Endodermal cell (in vitro differentiated cells): ENCODE measurements at regions not wholly inside any gene's neighbourhood (a gene's known extent, or its start where the extent isn't known, plus 50 kb on each side); places are given as distances from the start of the nearest gene placed in this dataset.
"Not testable (repeated sequence)": the region's sequence is repeated elsewhere in the genome, so short reads cannot be mapped to it uniquely, and the experiment has no call there.

ENCODE experiments used
- DNase-seq: peaks from one replicate; pipeline ENCODE4 v3.0.0-alpha.2; 2017
- H3K27ac ChIP-seq: 2 replicates; pipeline ENCODE4 v1.5.1; 2013; ENCODE audit warnings: mild to moderate bottlenecking, low read depth, low read length, moderate library complexity
- H3K27me3 ChIP-seq: 2 replicates; pipeline ENCODE4 v1.6.1; 2013; ENCODE audit warnings: mild to moderate bottlenecking, low read length, moderate library complexity; ENCODE audit not compliant: insufficient read depth, control insufficient read depth, poor library complexity, severe bottlenecking
- H3K36me3 ChIP-seq: 2 replicates; pipeline ENCODE4 v1.7.0; 2013; ENCODE audit warnings: mild to moderate bottlenecking, low read length, moderate library complexity; ENCODE audit not compliant: control insufficient read depth, insufficient read depth
- H3K4me1 ChIP-seq: one replicate; pipeline ENCODE4 v1.7.0; 2013; ENCODE audit warnings: low read length; ENCODE audit not compliant: control insufficient read depth, insufficient read depth
- H3K4me3 ChIP-seq: 2 replicates; pipeline ENCODE4 v1.5.1; 2013; ENCODE audit warnings: mild to moderate bottlenecking, low read length, moderate library complexity
- H3K9ac ChIP-seq: 2 replicates; pipeline ENCODE4 v1.6.1; 2013; ENCODE audit warnings: mild to moderate bottlenecking, low read length, moderate library complexity; ENCODE audit not compliant: poor library complexity, severe bottlenecking; ENCODE audit errors: extremely low read depth
- H3K9me3 ChIP-seq: 2 replicates; pipeline ENCODE4 v1.6.1; 2013; ENCODE audit warnings: mild to moderate bottlenecking, low read length, moderate library complexity; ENCODE audit not compliant: control insufficient read depth
- H3K27ac Mint-ChIP-seq: 2 replicates; pipeline ENCODE4 v1.8.0; 2020; ENCODE audit warnings: mixed read lengths
- H3K27me3 Mint-ChIP-seq: 2 replicates; pipeline ENCODE4 v1.8.0; 2021; ENCODE audit warnings: mild to moderate bottlenecking, mixed read lengths; ENCODE audit not compliant: insufficient read depth
- H3K36me3 Mint-ChIP-seq: 2 replicates; pipeline ENCODE4 v1.8.0; 2020; ENCODE audit warnings: low read depth, mixed read lengths
- H3K4me1 Mint-ChIP-seq: 2 replicates; pipeline ENCODE4 v1.8.0; 2020; ENCODE audit warnings: mixed read lengths
- H3K4me3 Mint-ChIP-seq: 2 replicates; pipeline ENCODE4 v1.8.0; 2020; ENCODE audit warnings: mild to moderate bottlenecking, moderate library complexity, mixed read lengths
- H3K9me3 Mint-ChIP-seq: 2 replicates; pipeline ENCODE4 v1.8.0; 2020; ENCODE audit warnings: mild to moderate bottlenecking, mixed read lengths
- WGBS, 2 experiments: methylation state at CpG; one replicate each; pipeline versions ENCODE4 v1.1.5 to v1.1.7; 2013; ENCODE audit warnings: missing lambda C conversion rate in 2 of 2, mixed read lengths in 1 of 2; ENCODE audit not compliant: insufficient coverage in 1 of 2, insufficient read length in 1 of 2; 5-methylcytosine and 5-hydroxymethylcytosine counted together

DNA sequence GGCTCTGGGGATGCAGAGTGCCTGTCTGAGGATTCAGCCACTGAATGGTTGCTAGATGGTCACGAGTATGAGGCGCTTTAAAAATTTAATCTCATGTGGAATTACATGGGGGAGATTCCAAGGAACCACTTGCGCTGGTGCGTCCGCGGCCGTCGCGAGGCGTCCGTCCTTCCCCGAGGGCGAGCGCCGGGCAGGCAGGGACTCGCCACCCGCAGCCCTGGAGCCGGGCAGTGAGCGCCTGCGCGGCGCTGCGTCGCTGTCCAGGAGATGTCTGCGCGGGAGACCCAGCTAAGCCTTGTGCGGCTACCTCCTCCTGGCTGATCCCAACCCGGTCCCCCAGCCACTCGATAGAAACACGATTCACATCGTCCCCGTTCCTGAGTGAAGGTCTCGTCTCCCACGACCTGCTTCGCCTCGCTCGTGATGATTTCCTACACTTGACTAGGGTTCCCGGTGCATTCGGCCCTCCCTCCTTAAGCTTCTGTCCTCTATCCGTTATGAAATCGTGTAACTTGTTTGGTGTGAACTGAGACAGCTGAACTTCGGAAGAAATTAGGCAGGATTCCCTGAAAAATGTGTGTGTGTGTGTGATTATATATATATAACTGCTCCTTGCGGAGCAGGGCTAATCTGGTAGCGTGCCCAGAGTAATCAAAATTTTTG lies 536.4 kb downstream of the PRIM2 start:
- DNase-seq: peak; percentile 39

DNA sequence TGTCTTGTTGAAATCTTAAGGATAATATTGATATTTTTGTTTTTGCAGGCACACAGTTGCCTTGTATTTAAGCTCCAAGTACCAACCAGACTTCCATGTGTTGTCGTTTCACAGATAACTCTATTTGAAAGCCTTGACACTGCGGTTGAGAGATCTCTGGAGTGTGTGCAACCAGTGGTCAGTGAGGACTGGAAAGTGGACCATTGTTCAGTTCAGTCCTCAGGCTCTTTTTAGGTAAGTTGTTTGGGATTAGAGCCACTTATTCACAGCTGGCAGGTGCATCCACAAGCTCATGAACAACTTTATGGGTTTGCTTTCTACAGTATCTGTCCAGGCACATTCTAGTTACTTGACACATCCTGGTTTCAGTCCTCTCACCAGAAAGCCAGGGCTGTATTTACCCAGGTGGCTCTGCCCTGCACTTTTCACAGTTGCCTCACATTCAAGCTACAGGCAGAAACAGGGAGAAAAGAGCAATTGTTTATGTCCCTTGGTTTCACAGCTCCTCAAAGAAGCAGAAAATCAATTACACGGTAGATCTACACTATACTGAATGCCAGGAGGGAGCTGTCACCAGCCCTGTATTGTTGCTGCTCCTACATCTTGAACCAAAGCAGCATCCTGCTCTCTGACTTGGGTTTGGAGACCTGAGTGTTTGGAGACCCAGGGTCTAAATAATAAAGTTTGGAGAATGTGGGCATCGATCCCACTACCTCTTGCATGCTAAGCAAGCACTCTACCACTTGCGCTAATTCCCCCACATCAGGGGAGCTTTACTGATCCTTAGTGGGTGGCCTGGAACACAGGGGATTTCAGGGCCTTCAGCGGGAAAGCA lies 543.3 kb downstream of the PRIM2 start:
- not testable (repeated sequence) for H3K36me3 ChIP-seq, H3K4me3 Mint-ChIP-seq, H3K27ac Mint-ChIP-seq, H3K9me3 ChIP-seq, H3K27ac ChIP-seq, H3K27me3 ChIP-seq, H3K4me1 Mint-ChIP-seq, H3K9ac ChIP-seq, H3K4me3 ChIP-seq, DNase-seq, H3K4me1 ChIP-seq, H3K36me3 Mint-ChIP-seq
- Mint-ChIP-seq H3K27me3 (peaks cover 16% of the 10 kb centered on the region), H3K9me3 (peaks cover 33% of the 10 kb centered on the region)
- WGBS, 2 experiments: 68 to 80% methylated on average over 1 to 5 of the region's 6 CpGs

More for the DNA sequence above, 536.4 kb downstream of the PRIM2 start:
- H3K27ac Mint-ChIP-seq, H3K4me1 Mint-ChIP-seq, H3K4me1 ChIP-seq, H3K4me3 ChIP-seq, H3K9me3 ChIP-seq, H3K36me3 Mint-ChIP-seq, H3K4me3 Mint-ChIP-seq, H3K36me3 ChIP-seq, H3K9ac ChIP-seq, H3K27ac ChIP-seq: not testable (repeated sequence)
- peaks cover 10% of the 10 kb centered on the region for H3K9me3 Mint-ChIP-seq
- peaks cover 22% of the 10 kb centered on the region for H3K27me3 ChIP-seq
- H3K27me3 Mint-ChIP-seq: peaks cover 34% of the 10 kb centered on the region
- WGBS, 2 experiments: 39 to 41% methylated on average over 16 to 27 of the region's 44 CpGs

DNA sequence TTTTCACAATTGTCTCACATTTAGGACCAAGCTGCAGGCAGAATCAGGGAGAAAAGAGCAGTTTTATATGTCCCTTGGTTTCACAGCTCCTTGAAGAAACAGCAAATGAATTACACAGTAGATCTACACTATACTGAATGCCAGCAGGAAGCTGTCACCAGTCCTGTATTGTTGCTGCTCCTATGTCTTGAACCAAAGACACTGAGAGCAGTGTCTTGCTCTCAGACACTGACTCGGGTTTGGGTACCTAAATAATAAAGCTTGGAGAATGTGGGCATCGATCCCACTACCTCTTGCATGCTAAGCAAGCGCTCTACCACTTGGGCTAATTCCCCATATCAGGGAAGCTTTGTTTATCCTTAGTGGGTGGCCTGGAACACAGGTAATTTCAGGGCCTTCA lies 552.7 kb downstream of the PRIM2 start:
- not testable (repeated sequence) for H3K36me3 Mint-ChIP-seq, H3K27ac Mint-ChIP-seq, H3K4me3 Mint-ChIP-seq, H3K4me1 Mint-ChIP-seq, H3K4me3 ChIP-seq, H3K9ac ChIP-seq, H3K36me3 ChIP-seq, H3K27ac ChIP-seq, H3K4me1 ChIP-seq
- Histone ChIP-seq H3K9me3 (peaks cover 16% of the 10 kb centered on the region), H3K27me3 (peaks cover 11% of the 10 kb centered on the region)
- 62% methylated on average over 3 of the region's 3 CpGs; no CpG with 5 or more reads in 1 of the 2 experiments for WGBS, 2 experiments
- H3K27me3 Mint-ChIP-seq: peaks cover 30% of the 10 kb centered on the region
- peak; percentile 42 for DNase-seq
- H3K9me3 Mint-ChIP-seq: peaks cover 34% of the 10 kb centered on the region

DNA sequence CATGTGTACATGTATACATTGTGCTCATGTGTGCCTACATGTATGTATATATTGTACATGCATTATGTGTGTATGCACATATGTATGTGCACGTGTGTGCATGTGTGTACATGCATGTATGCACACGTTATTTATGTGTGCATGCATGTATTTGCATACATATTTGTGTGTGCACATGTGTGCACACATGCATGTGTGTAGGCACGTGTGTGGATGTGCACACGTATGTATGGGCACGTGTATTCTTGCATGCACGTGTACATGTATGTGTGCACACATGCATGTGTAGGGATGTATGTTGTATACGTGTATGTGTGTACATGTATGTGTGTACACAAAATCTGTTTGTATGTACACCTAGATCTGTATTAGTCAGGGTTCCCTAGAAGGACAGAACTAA lies 556.0 kb downstream of the PRIM2 start:
- H3K36me3 Mint-ChIP-seq: not testable (repeated sequence)
- WGBS, 2 experiments: 74 to 75% methylated on average over 7 of the region's 7 CpGs

DNA sequence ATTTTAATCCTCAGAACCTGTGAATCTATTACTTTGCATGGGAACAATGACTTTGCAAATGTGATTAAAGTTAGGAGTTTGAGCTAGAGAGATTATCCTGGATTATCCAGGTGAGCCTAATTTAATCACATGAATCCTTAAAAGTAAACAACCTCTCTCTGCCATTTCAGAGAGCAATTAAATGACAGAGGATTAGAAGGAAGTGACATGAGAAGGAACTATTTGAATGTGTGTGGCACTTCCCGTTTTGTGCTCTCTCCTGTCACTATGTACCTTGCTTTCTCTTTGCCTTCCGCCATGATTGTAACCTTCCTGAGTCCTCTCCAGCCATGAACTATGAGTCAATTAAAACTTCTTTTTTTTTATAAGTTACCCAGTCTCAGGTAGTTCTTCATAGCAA lies 559.2 kb downstream of the PRIM2 start:
- H3K9me3 ChIP-seq: peaks cover 16% of the 10 kb centered on the region
- not testable (repeated sequence) for H3K4me1 Mint-ChIP-seq, H3K4me1 ChIP-seq, DNase-seq, H3K27me3 ChIP-seq, H3K27ac ChIP-seq, H3K36me3 Mint-ChIP-seq, H3K27ac Mint-ChIP-seq, H3K4me3 ChIP-seq, H3K4me3 Mint-ChIP-seq, H3K9ac ChIP-seq, H3K36me3 ChIP-seq
- Mint-ChIP-seq H3K27me3 (peaks cover 34% of the 10 kb centered on the region), H3K9me3 (peaks cover 25% of the 10 kb centered on the region)
- WGBS, 2 experiments: 80% methylated on average over 1 of the region's 2 CpGs; no CpG with 5 or more reads in 1 of the 2 experiments

More for the DNA sequence above, 556.0 kb downstream of the PRIM2 start:
- Mint-ChIP-seq H3K27me3 (peaks cover 41% of the 10 kb centered on the region), H3K9me3 (peaks cover 29% of the 10 kb centered on the region)
- H3K9me3 ChIP-seq: peaks cover 16% of the 10 kb centered on the region
- not testable (repeated sequence) for H3K4me3 Mint-ChIP-seq, H3K9ac ChIP-seq, H3K4me1 ChIP-seq, H3K27ac Mint-ChIP-seq, H3K4me3 ChIP-seq, DNase-seq, H3K27ac ChIP-seq, H3K4me1 Mint-ChIP-seq, H3K36me3 ChIP-seq
- peaks cover 11% of the 10 kb centered on the region for H3K27me3 ChIP-seq

DNA sequence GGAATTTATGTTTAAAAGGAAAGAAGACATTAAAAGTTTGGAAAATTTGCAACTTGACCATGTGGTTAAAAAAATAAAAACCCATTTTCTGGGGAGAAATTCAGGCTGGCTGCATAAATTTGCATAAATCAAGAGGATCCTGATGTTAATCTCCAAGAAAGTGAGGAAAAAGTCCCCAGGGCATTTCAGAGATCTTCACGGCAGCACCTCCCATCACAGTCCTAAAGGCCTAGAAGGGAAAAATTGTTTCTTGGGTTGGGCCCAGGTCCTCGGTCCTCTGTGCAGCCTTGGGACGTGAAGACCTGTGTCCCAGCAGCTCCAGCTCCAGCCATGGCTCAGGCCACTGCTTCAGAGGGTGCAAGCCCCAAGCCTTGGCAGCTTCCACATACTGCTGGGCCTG lies 560.3 kb downstream of the PRIM2 start:
- not testable (repeated sequence) for H3K4me1 ChIP-seq
- 89% methylated on average over 1 of the region's 3 CpGs; no CpG with 5 or more reads in 1 of the 2 experiments for WGBS, 2 experiments
- H3K9me3 Mint-ChIP-seq: peaks cover 19% of the 10 kb centered on the region

More for the DNA sequence above, 560.3 kb downstream of the PRIM2 start:
- not testable (repeated sequence) for H3K4me1 Mint-ChIP-seq, H3K27ac Mint-ChIP-seq, H3K27me3 ChIP-seq, H3K36me3 Mint-ChIP-seq, H3K36me3 ChIP-seq, H3K9ac ChIP-seq, H3K4me3 Mint-ChIP-seq, H3K4me3 ChIP-seq, H3K27ac ChIP-seq, DNase-seq
- H3K27me3 Mint-ChIP-seq: peaks cover 28% of the 10 kb centered on the region
- H3K9me3 ChIP-seq: peaks cover 11% of the 10 kb centered on the region
